HG02852 (cell line): ENCODE measurements at regions not wholly inside any gene's neighbourhood (a gene's known extent, or its start where the extent isn't known, plus 50 kb on each side); places are given as distances from the start of the nearest gene placed in this dataset.

Experiments
- ATAC-seq: cut with Tn5 transposase; IDR thresholded peaks from one replicate; pipeline ENCODE4 v1.9.1; 2021; ENCODE audit warnings: mild to moderate bottlenecking, moderate library complexity; ENCODE audit not compliant: unreplicated experiment

DNA sequence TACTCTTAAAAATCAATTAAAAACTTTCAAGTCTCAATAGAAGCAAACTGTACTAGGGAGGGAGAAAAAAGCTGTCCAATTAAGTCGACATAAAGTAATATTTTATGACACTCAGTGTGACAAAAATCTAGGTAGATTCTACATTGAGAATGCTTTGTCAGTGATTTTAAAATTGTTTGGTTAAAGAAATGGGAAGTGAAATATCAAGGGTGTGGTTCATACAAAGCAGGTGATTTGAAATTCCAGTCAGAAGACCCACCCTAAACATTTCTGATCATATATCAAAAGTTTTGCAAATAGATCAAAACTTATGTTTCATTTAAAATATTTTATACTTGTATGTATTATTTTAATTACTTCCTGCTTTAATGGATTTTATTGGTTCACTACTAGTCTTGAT is 338.9 kb upstream of the DCC start:
- no peak for ATAC-seq

DNA sequence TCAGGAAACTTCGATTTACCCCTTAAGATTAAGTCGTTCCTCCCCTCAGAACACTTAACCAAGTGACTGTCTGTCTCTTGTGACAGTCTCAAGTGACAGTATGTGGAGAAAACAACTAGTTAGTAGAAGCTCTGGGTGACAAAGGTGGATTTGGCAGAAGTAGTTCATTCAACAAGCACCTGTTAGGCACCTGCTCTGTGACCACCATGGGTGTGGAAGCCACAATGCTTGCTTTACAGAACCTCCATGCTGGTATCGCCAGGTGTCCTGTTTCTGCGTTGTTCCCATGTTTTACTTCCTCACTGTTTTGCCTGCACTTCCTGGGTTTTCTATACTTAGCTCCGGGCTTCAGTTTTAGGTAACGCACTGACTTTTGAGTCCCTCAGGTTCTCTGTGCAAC is 337.4 kb upstream of the DCC start:
- ATAC-seq, result no peak

DNA sequence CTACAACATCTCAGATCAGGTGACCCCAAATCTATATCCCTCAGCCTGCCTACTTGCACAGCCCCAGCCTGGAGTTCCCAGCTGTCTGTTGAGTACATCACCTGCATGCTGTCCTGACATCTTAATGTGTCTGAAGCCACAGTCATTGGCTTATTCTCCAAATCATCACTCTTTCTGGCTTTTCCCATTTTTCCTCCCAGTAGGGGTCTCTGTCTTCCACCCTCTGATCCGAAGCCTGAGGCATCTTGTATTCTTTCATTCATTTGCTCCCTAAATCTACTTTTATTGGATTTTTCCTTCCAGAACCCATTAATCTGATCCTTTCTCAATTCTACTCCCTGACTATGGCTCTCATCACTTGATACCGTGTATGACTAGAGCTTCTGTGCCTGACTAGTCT is 332.9 kb upstream of the DCC start:
- ATAC-seq, result no peak

DNA sequence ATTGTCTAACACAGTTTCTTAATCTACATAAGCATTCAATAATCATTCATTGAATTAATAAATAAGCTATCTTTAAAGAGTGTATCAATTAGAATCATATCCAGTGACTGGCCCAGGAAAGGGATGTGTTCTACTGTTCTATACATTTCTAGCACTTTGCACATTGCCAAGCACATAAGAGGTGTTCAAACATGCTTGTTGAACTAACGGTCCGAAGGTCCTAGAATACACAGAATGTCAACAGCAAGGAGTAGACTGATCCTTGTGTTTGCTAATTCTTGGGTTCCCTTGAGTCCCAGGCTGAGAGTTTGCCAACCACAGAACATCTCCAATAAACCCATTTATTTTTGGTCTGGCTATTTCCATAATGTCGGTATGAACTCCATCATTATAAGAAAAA is 331.7 kb upstream of the DCC start:
- no peak for ATAC-seq

GRCh38 chr18:52008736-52009135 is 331.3 kb upstream of the DCC start:
- no peak for ATAC-seq

DNA sequence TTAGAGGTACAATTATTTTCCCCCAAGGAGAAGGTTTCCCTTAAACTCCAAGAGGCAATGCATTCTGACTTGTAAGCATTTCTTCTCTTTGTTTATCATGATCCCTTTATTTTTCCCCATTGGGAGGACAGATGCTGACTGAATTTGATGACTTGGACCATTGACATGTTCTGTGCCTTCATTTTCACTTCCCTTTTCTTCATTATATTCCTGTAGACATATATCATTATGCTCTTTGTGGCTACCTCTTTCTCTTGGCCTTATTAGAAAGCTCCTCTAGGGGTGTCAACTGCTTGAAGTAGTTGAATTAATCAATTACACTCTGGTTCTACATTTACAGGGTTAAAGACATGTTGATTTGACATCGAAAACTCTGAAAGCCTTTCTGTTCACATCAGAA is 330.0 kb upstream of the DCC start:
- no peak for ATAC-seq

GRCh38 chr18:52045946-52046675 is 293.9 kb upstream of the DCC start:
- ATAC-seq, result no peak

- ATAC-seq, result no peak
Observed at GRCh38 chr18:52046842-52047241, 293.2 kb upstream of the DCC start.

DNA sequence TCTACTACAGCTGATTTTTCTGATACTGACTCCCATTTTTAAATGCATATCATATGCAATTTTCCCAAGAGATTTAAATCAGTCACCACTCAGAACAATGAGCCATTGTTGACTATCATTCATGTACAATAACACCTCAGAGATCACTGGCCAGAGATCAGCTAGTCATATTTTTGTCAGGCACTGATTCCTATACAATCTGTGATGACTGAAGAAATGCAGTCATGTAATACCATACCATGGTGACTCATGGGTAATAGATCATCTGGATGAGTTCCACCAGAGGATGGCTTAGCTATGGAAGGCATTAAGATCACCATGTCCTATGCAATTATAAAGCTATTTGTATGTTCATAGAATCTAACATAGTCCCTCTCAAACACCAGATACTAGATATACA is 285.7 kb upstream of the DCC start:
- no peak for ATAC-seq

GRCh38 chr18:52060607-52061304 is 279.2 kb upstream of the DCC start:
- no peak for ATAC-seq

- ATAC-seq, result no peak
Observed at GRCh38 chr18:52063923-52064322, 276.1 kb upstream of the DCC start.

- ATAC-seq, result no peak
Observed at GRCh38 chr18:52069201-52069600, 270.8 kb upstream of the DCC start.

DNA sequence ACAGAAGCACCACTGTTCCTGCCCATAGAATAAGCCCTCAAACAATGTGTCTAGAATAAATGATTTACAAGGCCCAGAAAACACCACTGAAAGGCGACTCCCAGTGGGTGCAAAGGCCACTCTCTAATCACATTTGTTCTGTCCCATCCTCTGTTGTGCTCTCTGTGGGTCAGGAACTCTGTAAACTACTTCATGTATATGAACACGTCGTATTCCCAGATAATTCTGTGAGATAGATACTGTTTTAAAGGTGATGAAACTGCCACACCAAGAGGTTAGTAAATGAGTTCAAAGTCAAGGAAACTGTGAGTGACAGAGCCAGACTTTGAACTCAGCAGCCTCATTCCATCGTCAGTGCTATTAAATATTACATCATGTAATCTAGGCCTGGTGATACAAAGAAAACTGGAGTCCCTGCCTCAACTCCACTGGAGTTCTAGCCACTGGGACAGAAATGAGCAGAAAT is 269.7 kb upstream of the DCC start:
- ATAC-seq, result no peak

GRCh38 chr18:52077251-52077983 is 262.6 kb upstream of the DCC start:
- ATAC-seq, result no peak

DNA sequence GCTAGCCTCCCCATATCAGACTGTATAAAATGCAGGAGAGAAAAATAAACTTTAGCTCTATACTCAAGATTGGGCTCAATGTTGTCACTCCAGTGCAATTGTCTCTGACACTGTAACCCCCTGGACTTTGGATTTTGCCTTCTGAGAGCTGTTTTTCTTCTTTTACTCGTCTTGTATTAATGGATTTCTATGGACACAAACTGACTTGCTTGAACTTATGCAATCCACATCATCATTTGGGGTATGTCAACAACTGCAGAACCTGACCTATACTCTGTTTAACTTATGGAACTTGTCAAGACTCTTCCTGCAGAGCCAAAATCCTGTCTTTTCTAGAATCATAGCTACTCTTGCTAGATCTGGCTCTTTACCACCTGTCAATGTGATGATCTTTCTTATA is 257.8 kb upstream of the DCC start:
- ATAC-seq, result no peak

DNA sequence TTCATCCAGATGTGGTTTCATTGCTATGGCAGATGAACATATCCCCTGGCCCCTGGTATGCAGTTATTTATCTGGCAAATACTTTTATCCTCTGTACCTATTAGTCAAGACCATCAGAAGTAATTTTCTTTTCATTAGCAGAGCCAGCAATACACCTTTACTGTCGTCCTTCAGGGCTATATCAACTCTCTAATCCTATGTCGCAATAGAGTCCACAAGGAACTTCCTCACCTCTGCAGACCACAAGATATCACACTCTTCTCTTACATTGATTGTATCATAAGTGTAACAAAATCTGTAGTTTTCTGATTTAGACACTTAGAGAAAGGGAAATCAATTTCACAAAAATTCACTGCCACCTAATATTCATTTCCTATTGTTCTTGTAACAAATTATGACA is 252.9 kb upstream of the DCC start:
- no peak for ATAC-seq

DNA sequence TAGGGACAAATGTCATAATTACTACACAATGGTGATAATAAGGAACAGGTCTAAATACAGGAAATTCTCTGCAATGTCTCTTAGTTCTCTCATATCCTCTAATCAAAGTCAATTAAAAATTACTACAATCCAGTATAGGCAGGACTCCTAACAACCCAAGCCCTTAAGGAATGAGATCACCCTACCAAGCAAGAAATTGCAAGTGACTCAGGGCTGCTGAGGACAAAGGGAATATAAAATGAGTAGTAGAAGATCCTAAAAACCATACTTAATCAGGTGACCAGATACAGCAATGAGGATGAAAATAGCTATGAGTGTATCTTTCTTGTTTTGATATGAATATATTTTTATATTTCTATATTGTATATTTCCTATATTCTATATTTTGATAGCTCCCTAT is 250.0 kb upstream of the DCC start:
- ATAC-seq, result no peak

- no peak for ATAC-seq
Observed at GRCh38 chr18:52093171-52093570, 246.8 kb upstream of the DCC start.

GRCh38 chr18:52118684-52119083 is 221.3 kb upstream of the DCC start:
- no peak for ATAC-seq

DNA sequence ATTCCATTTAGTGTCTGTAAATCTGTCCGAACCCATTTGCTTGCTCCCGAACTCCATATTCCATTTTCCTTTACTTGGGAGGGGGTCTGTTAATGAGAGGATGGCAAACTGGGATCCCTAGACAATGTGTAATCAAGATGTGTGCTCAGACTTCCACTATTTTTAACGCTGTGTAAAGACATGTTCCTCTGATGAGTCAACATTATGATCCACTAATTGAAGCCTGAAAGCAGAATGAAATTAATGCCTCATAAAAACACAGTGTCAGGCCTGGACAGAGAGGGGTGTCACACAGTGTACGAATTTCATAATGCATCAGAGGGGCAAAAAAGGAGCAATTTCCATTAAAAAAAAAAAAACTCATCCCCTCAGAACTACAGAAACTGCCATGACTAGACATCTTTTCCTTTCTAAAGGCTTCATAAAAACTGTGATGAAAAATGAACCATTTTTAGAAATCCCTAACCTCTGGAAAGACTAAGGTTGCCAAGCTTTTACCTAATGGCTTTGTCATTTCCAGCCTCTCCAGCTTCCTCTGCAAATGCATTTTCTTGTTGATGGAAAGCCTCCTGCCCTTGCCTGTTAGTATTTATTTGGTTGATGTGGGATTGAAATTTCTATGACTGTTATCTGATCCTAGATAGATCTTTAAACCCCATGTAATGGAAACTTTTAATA is 209.2 kb upstream of the DCC start:
- ATAC-seq, result no peak

DNA sequence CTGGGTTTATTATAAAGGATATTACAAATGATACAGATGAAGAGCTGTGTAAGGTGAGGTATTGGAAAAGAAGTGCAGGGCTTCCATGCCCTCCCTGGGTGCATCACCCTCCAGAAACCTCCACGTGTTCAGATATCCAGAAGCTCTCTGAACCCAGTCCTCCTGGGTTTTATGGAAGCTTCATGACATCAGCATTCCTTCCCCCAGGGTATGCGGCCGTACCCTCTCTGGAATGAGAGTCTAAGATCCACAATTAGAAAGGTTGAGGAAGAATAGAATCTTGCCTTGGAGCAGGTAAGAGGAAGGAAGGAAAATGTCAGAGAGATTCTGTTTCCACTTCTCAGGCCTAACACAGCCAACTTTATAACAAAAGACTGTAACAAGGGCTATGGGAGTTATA is 208.2 kb upstream of the DCC start:
- ATAC-seq, result no peak
